H1 (cell line): ENCODE measurements at regions not wholly inside any gene's neighbourhood (a gene's known extent, or its start where the extent isn't known, plus 50 kb on each side); places are given as distances from the start of the nearest gene placed in this dataset.

ENCODE experiments used
- CTCF ChIP-seq, 3 experiments: IDR thresholded peaks; 1 replicate in 2 of 3; 2 replicates in 1 of 3; pipeline versions ENCODE4 v1.5.1 to v1.6.1; 2011; ENCODE audit warnings: low read length in 3 of 3, mild to moderate bottlenecking in 3 of 3, inconsistent platforms in 2 of 3, low read depth in 1 of 3, moderate library complexity in 1 of 3; ENCODE audit not compliant: insufficient read depth in 1 of 3; ENCODE audit errors: control extremely low read depth in 1 of 3
- POLR2A ChIP-seq, 2 experiments: IDR thresholded peaks; 1 replicate in 1 of 2; 2 replicates in 1 of 2; pipeline ENCODE4 v1.6.1; 2011; ENCODE audit warnings: low read depth in 2 of 2, low read length in 2 of 2, mild to moderate bottlenecking in 2 of 2; ENCODE audit errors: control extremely low read depth in 1 of 2
- POLR2AphosphoS5 ChIP-seq: IDR thresholded peaks from 2 replicates; pipeline ENCODE4 v1.6.1; 2011; ENCODE audit warnings: low read depth, low read length
- SP1 ChIP-seq: IDR thresholded peaks from 2 replicates; pipeline ENCODE4 v1.6.1; 2011; ENCODE audit warnings: low read depth, low read length
- SRF ChIP-seq: IDR thresholded peaks from 2 replicates; pipeline ENCODE4 v1.6.1; 2011; ENCODE audit warnings: mild to moderate bottlenecking, low read depth, low read length, moderate library complexity

GRCh38 chr6:9025228-9025627, 589.9 kb upstream of the SLC35B3 start:
- TF ChIP-seq SRF, result no peak
- TF ChIP-seq SP1, result no peak
- TF ChIP-seq POLR2A (IDR thresholded peaks at IDR 0.05; ENCODE audit: control extremely low read depth in 1 of 2, low read depth in 2 of 2, low read length in 2 of 2), result no peak
- no peak for TF ChIP-seq POLR2AphosphoS5
- no peak for TF ChIP-seq CTCF (IDR thresholded peaks at IDR 0.05; ENCODE audit: control extremely low read depth in 1 of 3, insufficient read depth in 1 of 3, low read depth in 1 of 3, low read length in 3 of 3)
